GM12891 (cell line): ENCODE measurements at regions not wholly inside any gene's neighbourhood (a gene's known extent, or its start where the extent isn't known, plus 50 kb on each side); places are given as distances from the start of the nearest gene placed in this dataset.

ENCODE experiments used
- POLR2A ChIP-seq: IDR thresholded peaks from 2 replicates; pipeline ENCODE4 v1.6.1; 2011; ENCODE audit warnings: low read depth, low read length, control low read depth
- POLR2AphosphoS5 ChIP-seq: IDR thresholded peaks from 2 replicates; pipeline ENCODE4 v1.6.1; 2011; ENCODE audit warnings: low read depth, low read length, control low read depth
- TAF1 ChIP-seq: IDR thresholded peaks from 2 replicates; pipeline ENCODE4 v1.6.1; 2011; ENCODE audit warnings: low read depth, low read length, control low read depth

DNA sequence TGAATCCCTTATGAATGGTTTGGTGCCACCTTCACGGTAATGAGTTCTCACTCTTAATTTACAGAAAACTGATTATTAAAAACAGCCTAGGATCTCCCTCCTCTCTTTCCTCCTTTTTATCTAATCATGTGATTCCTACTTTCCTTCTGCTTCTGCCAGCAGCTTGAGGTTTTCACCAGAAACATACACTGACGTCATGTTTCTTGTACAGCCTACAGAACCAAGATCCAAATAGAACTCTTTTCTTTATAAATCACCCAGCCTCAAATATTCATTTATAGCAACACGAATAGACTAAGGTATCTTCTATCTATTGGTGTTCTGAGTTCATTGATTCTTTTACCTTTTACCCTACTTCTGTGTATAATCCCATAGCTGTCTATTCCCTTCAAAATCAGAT lies 388.9 kb upstream of the CDH10 start:
- TF ChIP-seq POLR2A (no peak), POLR2AphosphoS5 (no peak), TAF1 (no peak)
